IMR-90 (cell line): ENCODE measurements at regions not wholly inside any gene's neighbourhood (a gene's known extent, or its start where the extent isn't known, plus 50 kb on each side); places are given as distances from the start of the nearest gene placed in this dataset.

Experiments
- CTCF ChIP-seq: conservative IDR thresholded peaks from 2 replicates; pipeline ENCODE4 v1.5.1; 2012; ENCODE audit warnings: mild to moderate bottlenecking, low read depth, low read length, improper control_type of control experiment
- POLR2A ChIP-seq: IDR thresholded peaks from 2 replicates; pipeline ENCODE4 v1.6.1; 2012; ENCODE audit warnings: mild to moderate bottlenecking, low read depth, low read length

- TF ChIP-seq CTCF = no peak
- no peak for TF ChIP-seq POLR2A
Observed at GRCh38 chr15:62986948-62987347, 55.6 kb upstream of the TPM1 start.
